ENCODE measurements at regions not wholly inside any gene's neighbourhood (a gene's known extent, or its start where the extent isn't known, plus 50 kb on each side); places are given as distances from the start of the nearest gene placed in this dataset.

DNA sequence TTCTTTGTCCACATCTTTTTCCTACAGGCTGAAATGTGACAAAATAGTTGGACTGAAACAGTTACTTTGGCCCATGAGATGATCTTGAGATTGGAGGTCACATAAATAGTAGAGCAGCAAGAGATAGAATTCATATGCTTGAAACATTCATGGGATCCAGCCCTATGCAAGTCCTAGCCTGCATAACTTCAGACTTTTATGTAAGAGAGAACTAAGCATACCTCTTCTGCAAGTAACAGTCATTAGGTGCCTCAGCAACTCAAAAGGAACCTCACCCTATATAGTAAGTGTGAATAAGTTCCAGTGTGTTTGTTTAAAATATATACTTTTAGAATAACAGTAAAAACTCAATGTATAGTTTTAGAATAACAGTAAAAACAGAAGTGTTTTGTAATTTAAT, 138.0 kb upstream of the P2RY1 start:
- no peak overlapping the region for H3K4me3 ChIP-seq
- H3K27ac ChIP-seq, result no peak overlapping the region
- ATAC-seq (replicated peaks in 6 of 8), result peak in 2 of 8 experiments; percentile 78 to 90
- H3K4me1 ChIP-seq (replicated peaks in 1 of 2), result no peaks in the 10 kb centered on the region
- in situ Hi-C loops (cut with MboI; ENCODE audit: low pct_unique_long_range_greater_than_20kb in 2 of 9, low sequenced_read_pairs in 9 of 9, unreplicated experiment in 9 of 9), result no loop called here

DNA sequence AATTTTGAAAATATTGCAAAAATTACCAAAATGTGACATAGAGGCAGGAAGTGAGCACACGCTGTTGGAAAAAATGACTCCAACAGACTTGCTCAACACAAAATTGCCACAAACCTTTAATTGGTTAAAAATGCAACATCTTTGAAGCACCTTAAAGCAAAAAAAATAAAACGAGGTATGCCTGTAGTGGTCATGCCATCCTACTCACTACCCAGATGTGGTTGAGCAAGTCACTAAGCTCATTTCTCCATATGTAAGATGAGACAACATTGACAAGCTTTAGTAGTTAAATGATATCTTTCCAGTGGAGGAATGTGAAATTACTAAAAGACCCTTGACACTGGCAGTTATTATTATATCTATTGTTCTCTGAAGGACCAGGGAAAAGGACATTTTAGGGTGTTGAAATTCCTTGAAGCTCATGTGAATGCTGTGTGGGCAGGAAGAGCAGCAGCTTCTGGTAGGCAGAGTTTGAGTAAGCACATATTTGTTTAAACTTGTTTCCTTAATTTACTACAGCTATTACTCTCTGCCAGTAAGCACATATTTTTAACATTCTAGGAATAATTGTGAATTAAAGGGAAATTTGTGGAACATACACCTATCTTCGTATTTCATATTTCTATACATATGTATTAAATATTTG, 131.6 kb upstream of the P2RY1 start:
- Histone ChIP-seq H3K4me3 (no peak overlapping the region), H3K27ac (no peak overlapping the region), H3K4me1 (replicated peaks in 1 of 2) (no peaks in the 10 kb centered on the region)
- no peak for ATAC-seq (replicated peaks in 6 of 8)
- in situ Hi-C loops (cut with MboI; ENCODE audit: low pct_unique_long_range_greater_than_20kb in 2 of 9, low sequenced_read_pairs in 9 of 9, unreplicated experiment in 9 of 9), result no loop called here
- WGBS, 10 experiments, result 50 to 100% (median 64%) methylated on average over 1 to 3 of the region's 3 CpGs

DNA sequence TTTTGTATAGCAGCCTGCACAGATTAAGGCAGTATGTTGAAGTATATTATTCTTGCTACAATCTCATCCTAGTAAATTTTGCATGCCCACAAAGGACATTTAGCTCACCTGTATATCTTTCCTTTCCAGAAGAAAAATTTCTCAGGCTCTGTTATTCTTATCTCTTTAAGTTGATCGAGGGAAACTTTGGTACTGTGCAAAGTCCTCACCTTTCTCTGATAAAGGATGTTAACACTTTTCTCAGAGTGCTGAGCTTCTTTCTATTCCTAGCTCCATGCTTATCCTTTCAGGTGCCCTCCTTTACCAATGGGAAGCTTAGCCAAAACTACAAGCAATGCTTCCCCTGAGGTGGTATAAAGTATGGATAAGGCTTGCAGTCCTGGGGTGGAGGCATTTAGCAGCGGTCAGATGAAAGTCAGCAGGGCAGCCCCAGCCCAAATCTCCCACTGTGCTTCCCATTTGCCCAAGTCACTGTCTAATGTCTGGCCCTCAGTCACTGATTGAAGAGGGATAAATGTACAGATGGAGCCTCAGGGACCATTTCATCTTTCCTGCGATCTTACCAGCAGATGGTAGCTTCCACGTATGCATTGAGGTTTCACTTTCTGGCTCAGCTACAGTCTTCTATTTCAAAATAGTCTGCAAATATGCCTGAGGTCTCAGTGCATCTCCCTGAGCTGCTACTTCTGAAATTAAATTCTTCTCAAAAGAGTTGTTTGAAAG, 127.8 kb upstream of the P2RY1 start:
- in situ Hi-C loops (cut with MboI; ENCODE audit: low pct_unique_long_range_greater_than_20kb in 2 of 9, low sequenced_read_pairs in 9 of 9, unreplicated experiment in 9 of 9), result no loop called here

DNA sequence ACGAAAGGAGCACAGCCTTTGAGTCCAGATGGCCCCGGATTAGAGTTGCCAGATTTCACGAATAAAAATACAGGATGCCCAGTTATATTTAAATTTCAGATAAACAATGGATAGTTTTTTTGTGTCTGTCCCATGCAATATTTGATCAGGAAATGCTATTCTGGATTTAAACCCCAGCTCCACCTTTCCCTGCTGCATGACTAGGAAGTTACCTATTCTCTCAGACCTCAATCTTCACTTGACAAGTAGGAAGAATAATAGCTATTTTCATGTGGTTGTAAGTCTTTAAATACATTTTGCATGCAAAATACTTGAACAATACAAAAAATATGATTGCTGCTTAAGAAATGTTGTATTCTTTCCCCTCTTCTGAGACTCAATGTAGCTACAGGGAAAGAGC, 125.3 kb upstream of the P2RY1 start:
- no peak for ATAC-seq (replicated peaks in 6 of 8)
- 11 to 100% (median 90%) methylated on average over 1 to 3 of the region's 3 CpGs for WGBS, 10 experiments
- in situ Hi-C loops (cut with MboI; ENCODE audit: low pct_unique_long_range_greater_than_20kb in 2 of 9, low sequenced_read_pairs in 9 of 9, unreplicated experiment in 9 of 9), result no loop called here
- no peak overlapping the region for H3K27ac ChIP-seq
- no peak overlapping the region for H3K4me3 ChIP-seq
- H3K4me1 ChIP-seq (replicated peaks in 1 of 2), result no peaks in the 10 kb centered on the region

More for the DNA sequence above, 127.8 kb upstream of the P2RY1 start:
- Histone ChIP-seq H3K27ac (no peak overlapping the region), H3K4me1 (replicated peaks in 1 of 2) (no peaks in the 10 kb centered on the region), H3K4me3 (no peak overlapping the region)
- ATAC-seq (replicated peaks in 6 of 8), result peak in 2 of 8 experiments; percentile 24 to 32
- WGBS, 10 experiments, result 20 to 100% (median 79%) methylated on average over 1 to 4 of the region's 4 CpGs; no CpG with 5 or more reads in 2 of the 10 experiments

DNA sequence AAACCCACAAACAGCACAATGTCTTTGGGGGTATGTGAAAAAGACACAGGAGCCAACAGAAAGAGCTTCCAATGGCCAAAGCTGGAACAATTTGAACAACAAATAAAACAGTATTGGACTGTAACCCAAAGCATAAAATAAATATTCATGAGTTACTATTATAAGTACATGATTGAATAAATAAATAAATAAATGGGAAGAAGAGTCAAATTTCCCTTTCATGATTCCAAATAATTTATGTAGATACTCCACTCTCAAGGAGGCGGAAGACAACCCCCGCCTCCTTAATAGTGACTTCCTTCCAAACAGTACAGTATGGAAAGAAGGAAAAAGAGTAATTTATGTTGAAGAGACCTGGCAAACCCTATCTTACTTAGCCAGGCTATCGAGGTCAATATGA, 124.4 kb upstream of the P2RY1 start:
- Histone ChIP-seq H3K27ac (no peak overlapping the region), H3K4me3 (no peak overlapping the region), H3K4me1 (replicated peaks in 1 of 2) (no peaks in the 10 kb centered on the region)
- ATAC-seq (replicated peaks in 6 of 8), result peak in 3 of 8 experiments; percentile 60 to 78 (median 76)
- in situ Hi-C loops (cut with MboI; ENCODE audit: low pct_unique_long_range_greater_than_20kb in 2 of 9, low sequenced_read_pairs in 9 of 9, unreplicated experiment in 9 of 9), result no loop called here
- WGBS, 10 experiments, result 11 to 100% (median 84%) methylated on average over 1 to 3 of the region's 3 CpGs

DNA sequence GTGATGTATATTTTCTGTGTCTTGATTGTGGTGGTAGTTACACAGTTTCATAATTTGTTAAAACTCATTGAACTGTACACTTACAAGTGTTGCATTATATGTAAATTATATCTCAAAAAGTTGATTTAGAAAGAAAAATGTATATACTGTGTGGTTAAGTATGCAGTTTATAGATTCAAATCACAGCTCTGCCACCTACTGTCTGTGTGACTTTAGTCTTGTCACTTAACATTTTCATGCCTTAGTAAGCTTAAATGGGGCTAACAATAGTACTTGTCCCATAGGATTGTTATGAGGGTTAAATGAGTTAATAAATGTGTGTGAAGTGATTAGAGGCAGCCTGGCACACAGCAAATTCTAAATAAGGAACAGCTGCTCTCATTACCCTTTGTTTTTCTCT, 120.9 kb upstream of the P2RY1 start:
- H3K27ac ChIP-seq, result no peak overlapping the region
- in situ Hi-C loops (cut with MboI; ENCODE audit: low pct_unique_long_range_greater_than_20kb in 2 of 9, low sequenced_read_pairs in 9 of 9, unreplicated experiment in 9 of 9), result no loop called here
- no peaks in the 10 kb centered on the region for H3K4me1 ChIP-seq (replicated peaks in 1 of 2)
- ATAC-seq (replicated peaks in 6 of 8), result no peak
- no peak overlapping the region for H3K4me3 ChIP-seq

DNA sequence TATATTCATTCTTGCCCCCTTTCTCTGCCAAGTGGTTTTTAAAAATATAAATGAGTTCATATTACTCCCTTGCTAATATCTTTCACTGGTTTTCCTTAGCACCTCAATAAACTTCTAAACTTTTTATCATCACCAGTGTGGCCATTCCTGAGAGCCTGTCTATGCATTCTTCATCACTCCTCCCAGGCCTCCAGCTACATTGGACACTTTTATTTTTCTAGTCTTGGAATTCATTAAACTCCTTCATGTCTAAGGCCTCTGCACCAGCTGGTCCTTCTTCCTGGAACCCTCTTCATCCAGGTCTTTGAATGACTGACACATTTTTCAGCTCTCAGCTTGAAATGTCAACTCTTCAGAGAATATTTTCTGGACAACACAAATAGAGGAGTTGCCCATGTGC, 120.4 kb upstream of the P2RY1 start:
- Histone ChIP-seq H3K4me1 (replicated peaks in 1 of 2) (no peaks in the 10 kb centered on the region), H3K4me3 (no peak overlapping the region), H3K27ac (no peak overlapping the region)
- in situ Hi-C loops (cut with MboI; ENCODE audit: low pct_unique_long_range_greater_than_20kb in 2 of 9, low sequenced_read_pairs in 9 of 9, unreplicated experiment in 9 of 9), result no loop called here
- ATAC-seq (replicated peaks in 6 of 8), result peak in 2 of 8 experiments; percentile 58 to 63

DNA sequence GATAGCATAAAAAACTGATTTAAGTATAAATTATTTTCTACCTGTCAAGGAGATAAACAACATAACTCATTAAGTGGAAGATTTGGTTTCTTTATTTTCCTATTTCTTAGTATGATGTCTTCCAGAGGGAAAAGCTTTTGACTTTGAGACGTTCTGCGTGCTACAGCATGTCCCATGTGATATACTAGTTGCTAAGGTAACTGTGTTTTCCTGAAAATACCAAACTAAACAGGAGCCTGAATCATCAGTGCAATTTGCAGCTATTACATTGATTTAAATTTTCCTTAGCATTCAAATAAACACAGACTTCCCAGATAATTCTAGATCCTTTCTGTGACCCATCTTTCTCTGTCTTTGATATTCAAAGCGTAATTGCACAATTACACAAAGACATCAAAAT, 117.7 kb upstream of the P2RY1 start:
- no peaks in the 10 kb centered on the region for H3K4me1 ChIP-seq (replicated peaks in 1 of 2)
- in situ Hi-C loops (cut with MboI; ENCODE audit: low pct_unique_long_range_greater_than_20kb in 2 of 9, low sequenced_read_pairs in 9 of 9, unreplicated experiment in 9 of 9), result no loop called here
- 65 to 100% (median 83%) methylated on average over 1 to 3 of the region's 3 CpGs; no CpG with 5 or more reads in 1 of the 10 experiments for WGBS, 10 experiments
- H3K27ac ChIP-seq, result no peak overlapping the region
- peak in 1 of 8 experiments; percentile 27 for ATAC-seq (replicated peaks in 6 of 8)
- H3K4me3 ChIP-seq, result no peak overlapping the region

DNA sequence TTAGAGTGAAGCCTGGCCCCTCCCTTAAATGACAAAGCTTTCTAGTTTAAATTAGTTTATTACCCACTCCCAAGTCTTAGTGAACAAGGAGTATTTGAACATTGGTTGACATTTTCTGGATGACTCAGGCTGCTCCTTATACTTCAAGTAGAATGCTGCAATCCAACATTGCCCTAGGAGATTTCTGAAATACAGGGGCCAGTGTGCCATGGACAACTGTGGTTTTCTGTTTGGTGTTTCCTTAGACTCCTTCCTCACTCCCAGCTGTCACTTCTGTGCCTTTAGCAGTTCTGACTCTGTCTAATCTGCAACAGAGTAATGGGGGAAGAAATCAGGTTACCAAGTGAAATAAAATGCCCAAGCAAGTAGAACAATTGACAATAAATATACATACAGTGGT, 116.1 kb upstream of the P2RY1 start:
- in situ Hi-C loops (cut with MboI; ENCODE audit: low pct_unique_long_range_greater_than_20kb in 2 of 9, low sequenced_read_pairs in 9 of 9, unreplicated experiment in 9 of 9), result no loop called here
- no peaks in the 10 kb centered on the region for H3K4me1 ChIP-seq (replicated peaks in 1 of 2)
- H3K27ac ChIP-seq, result no peak overlapping the region
- no peak overlapping the region for H3K4me3 ChIP-seq
- peak in 7 of 8 experiments; percentile 11 to 51 (median 37) for ATAC-seq (replicated peaks in 6 of 8)

DNA sequence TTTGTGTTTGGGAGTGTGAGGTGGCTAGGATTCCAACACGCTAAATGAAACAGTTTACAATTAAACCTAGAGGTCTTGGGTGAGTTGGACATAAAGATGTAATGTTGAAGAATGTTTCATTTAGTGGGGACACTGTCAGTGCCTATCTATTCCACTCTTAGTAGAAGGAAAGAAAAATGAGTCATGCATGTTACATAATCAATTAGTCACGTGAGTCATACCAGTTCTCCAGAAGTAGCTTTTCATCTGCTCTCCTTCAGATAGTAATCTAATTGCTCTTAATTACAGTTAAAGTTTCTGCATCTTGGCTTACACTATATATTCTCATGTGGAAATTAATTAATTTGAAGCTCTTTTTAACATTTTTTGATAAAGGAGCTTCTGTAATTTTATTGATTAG, 115.7 kb upstream of the P2RY1 start:
- ATAC-seq (replicated peaks in 6 of 8), result peak in 7 of 8 experiments; percentile 73 to 94 (median 82)
- Histone ChIP-seq H3K4me1 (replicated peaks in 1 of 2) (no peaks in the 10 kb centered on the region), H3K4me3 (no peak overlapping the region), H3K27ac (no peak overlapping the region)
- in situ Hi-C loops (cut with MboI; ENCODE audit: low pct_unique_long_range_greater_than_20kb in 2 of 9, low sequenced_read_pairs in 9 of 9, unreplicated experiment in 9 of 9), result no loop called here
- 25 to 100% (median 50%) methylated on average over 1 to 2 of the region's 2 CpGs; no CpG with 5 or more reads in 3 of the 10 experiments for WGBS, 10 experiments

DNA sequence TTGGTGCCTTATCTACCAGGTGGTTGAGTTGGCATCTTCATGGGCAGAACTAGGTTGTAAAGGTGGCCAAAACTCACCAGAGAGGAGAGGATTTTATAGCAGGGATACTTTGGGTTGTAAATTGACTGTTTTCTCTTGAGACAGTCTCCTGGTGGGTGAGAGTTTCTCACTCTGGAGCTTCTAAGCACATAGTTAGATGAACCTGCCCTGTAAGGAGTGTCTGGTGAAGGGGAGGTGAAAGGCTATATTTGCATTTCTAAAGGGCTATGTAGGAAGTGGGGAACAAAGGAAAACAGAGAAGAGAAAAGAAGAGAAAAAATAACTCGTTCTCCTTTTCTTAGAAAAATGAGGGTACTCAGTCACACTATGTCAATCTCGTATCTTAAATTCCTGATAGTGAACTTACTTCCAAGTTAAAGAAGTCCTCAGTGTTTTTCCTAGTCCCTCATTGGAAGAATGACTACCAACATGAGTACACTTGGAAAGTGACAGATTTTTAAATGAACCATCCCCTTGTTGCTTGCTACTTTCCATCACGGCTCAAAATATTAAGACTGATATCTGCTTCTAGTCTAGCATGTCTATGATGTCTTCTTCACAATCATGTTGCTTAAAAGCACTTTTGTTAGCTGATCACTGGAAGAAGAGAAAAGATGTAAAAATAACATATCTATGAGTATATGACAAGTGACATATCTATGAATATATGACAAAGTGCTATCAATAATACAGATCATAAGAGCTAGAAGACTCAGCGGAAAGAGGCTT, 113.8 kb upstream of the P2RY1 start:
- H3K4me1 ChIP-seq (replicated peaks in 1 of 2), result no peaks in the 10 kb centered on the region
- ATAC-seq (replicated peaks in 6 of 8), result no peak

DNA sequence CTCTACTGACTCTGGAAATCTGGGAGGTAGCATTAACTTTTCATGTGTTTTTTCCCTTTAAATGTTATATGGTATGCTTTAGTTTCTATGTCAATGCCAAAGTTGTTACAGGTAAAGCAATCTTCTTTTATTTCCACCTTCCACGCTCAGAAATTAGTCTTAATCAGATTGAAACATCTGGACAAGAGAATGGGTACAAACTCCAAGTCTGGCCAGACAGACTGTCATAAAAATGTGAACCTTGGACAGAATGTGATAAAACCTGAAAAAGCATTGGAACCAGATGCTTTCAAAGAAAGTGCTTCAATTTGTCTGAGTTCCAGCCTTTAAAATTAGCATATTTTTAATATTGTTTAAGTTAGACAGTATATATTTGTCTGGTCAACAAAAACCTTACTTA, 110.7 kb upstream of the P2RY1 start:
- H3K4me1 ChIP-seq (replicated peaks in 1 of 2), result no peaks in the 10 kb centered on the region
- 40 to 100% (median 83%) methylated on average over 1 of the region's 1 CpG; no CpG with 5 or more reads in 1 of the 10 experiments for WGBS, 10 experiments
- H3K4me3 ChIP-seq, result no peak overlapping the region
- no peak overlapping the region for H3K27ac ChIP-seq
- no peak for ATAC-seq (replicated peaks in 6 of 8)
- in situ Hi-C loops (cut with MboI; ENCODE audit: low pct_unique_long_range_greater_than_20kb in 2 of 9, low sequenced_read_pairs in 9 of 9, unreplicated experiment in 9 of 9), result no loop called here

More for the DNA sequence above, 113.8 kb upstream of the P2RY1 start:
- Histone ChIP-seq H3K4me3 (no peak overlapping the region), H3K27ac (no peak overlapping the region)
- 40 to 77% (median 68%) methylated on average over 2 to 4 of the region's 4 CpGs; no CpG with 5 or more reads in 2 of the 10 experiments for WGBS, 10 experiments
- in situ Hi-C loops (cut with MboI; ENCODE audit: low pct_unique_long_range_greater_than_20kb in 2 of 9, low sequenced_read_pairs in 9 of 9, unreplicated experiment in 9 of 9), result no loop called here

DNA sequence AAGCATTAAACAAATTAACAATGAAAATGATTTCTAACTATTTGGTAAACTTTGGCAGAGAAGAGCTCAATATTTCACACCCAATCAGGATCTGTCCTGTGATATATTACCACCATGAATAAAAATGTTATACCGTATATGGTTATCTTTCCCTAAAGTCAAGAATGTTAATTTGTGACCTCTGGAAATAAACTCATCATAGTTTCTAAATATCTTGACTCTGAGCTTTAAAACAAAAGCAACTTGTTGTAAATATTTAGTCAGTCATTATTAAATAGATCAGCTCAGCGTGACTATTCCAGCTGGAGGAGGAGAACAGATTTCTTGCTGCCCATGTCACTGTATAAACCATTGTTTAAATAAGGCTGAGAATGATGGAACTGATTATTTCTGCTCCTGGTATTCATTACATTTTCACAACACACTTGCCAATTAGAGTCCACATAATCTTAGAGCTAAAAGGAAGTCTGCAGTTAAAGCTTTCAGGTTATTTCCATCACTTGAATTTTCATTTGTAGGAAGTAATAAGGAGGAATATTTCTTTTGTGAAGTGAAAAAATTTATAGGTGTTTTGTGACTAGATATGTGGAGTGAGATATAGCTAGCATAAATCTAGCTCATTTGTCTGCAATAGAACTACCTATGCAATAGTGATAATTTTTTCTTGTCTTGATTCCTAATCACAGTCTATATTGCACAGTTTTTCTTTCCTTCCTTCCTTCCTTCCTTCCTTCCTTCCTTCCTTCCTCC, 106.5 kb upstream of the P2RY1 start:
- Histone ChIP-seq H3K27ac (no peak overlapping the region), H3K4me3 (no peak overlapping the region), H3K4me1 (replicated peaks in 1 of 2) (no peaks in the 10 kb centered on the region)
- no peak for ATAC-seq (replicated peaks in 6 of 8)
- in situ Hi-C loops (cut with MboI; ENCODE audit: low pct_unique_long_range_greater_than_20kb in 2 of 9, low sequenced_read_pairs in 9 of 9, unreplicated experiment in 9 of 9), result no loop called here
- WGBS, 10 experiments, result 38 to 100% (median 94%) methylated on average over 1 to 2 of the region's 2 CpGs; no CpG with 5 or more reads in 1 of the 10 experiments

Data from motor neuron (in vitro differentiated cells).